ENCODE measurements at regions not wholly inside any gene's neighbourhood (a gene's known extent, or its start where the extent isn't known, plus 50 kb on each side); places are given as distances from the start of the nearest gene placed in this dataset.

DNA sequence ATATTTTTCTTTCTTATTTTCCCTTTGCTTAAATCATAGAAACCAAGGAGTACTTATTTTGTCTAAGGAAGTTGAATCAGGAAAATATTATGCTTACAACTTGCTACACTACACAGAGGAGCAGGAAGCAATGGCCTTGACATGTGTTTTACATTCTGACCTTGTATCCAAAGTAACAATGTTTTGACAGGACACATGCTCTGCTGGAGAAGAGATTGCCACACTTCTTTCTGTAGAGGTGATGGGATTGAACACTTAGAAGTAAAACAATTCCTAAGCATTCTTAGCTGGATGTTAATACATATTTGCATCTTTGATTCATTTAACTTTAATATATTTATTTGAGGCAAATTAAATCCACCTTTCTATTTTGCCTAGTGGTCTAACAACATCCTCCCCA, 929.1 kb downstream of the DSC3 start:
- no peaks in the 10 kb centered on the region for H3K27me3 ChIP-seq
- TF ChIP-seq POLR2A (IDR thresholded peaks at IDR 0.05) (no peak), CTCF (IDR thresholded peaks at IDR 0.05) (no peak)
- no peak overlapping the region for H3K27ac ChIP-seq
- no peaks in the 10 kb centered on the region for H3K4me1 ChIP-seq
- H3K4me3 ChIP-seq (replicated peaks in 1 of 3): no peak overlapping the region
- intact Hi-C loops (cut with DNase I): no loop called here
- no peaks in the 10 kb centered on the region for H3K36me3 ChIP-seq
- no peak for DNase-seq
- H3K9me3 ChIP-seq: no peaks in the 10 kb centered on the region

GRCh38 chr18:30106356-30106755, 936.2 kb downstream of the DSC3 start:
- Histone ChIP-seq H3K27ac (no peak overlapping the region), H3K9me3 (no peaks in the 10 kb centered on the region), H3K36me3 (no peaks in the 10 kb centered on the region), H3K4me3 (replicated peaks in 1 of 3) (no peak overlapping the region), H3K4me1 (no peaks in the 10 kb centered on the region), H3K27me3 (no peaks in the 10 kb centered on the region)
- DNase-seq: no peak
- intact Hi-C loops (cut with DNase I): no loop called here
- 73 to 81% methylated on average over 1 of the region's 1 CpG for WGBS, 2 donors
- no peak for TF ChIP-seq CTCF (IDR thresholded peaks at IDR 0.05)
- TF ChIP-seq POLR2A (IDR thresholded peaks at IDR 0.05): no peak

DNA sequence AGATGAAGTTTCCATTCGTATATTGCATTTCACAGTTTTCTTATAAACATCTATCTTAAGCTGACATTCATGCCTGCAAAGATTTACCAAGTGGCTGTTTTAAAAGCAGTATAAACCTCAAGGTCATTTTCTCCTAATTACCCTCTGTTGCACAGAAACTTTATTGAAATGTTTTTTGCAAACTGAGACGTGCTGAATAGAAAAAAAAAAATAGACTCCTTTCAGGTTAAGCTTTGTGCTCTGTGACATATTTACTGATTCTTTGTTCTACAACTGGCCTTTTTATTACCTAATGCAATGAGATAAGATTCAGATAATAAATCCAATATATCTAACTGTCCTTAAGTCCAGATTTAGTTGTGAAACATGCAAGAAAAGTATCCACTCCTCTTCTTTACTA, 938.7 kb downstream of the DSC3 start:
- DNase-seq: no peak
- H3K27ac ChIP-seq: no peak overlapping the region
- no peaks in the 10 kb centered on the region for H3K36me3 ChIP-seq
- TF ChIP-seq CTCF (IDR thresholded peaks at IDR 0.05) (no peak), POLR2A (IDR thresholded peaks at IDR 0.05) (no peak)
- no peaks in the 10 kb centered on the region for H3K9me3 ChIP-seq
- intact Hi-C loops (cut with DNase I): no loop called here
- WGBS, 2 donors: 77 to 89% methylated on average over 2 of the region's 2 CpGs
- H3K4me1 ChIP-seq: no peaks in the 10 kb centered on the region
- H3K27me3 ChIP-seq: no peaks in the 10 kb centered on the region
- no peak overlapping the region for H3K4me3 ChIP-seq (replicated peaks in 1 of 3)

DNA sequence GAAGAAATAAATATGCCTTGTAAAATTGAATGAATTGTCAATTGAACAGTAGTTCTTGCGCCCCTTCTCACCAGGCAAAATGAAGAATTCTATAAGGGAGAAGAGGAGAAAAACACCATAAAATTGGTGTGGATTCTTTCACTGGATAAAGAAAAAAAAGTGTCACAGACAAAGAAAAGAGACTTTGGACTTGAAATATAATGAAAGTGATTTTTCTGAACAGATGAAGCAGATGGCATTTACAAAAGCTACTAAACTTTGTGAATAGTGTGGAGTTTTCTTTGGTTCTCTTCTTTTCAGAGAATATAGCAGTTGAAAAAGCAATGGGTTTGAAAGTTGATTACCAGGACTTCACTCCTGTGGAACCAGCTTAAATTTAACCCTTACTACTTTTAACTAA, 945.7 kb downstream of the DSC3 start:
- no peaks in the 10 kb centered on the region for H3K27me3 ChIP-seq
- no peak overlapping the region for H3K27ac ChIP-seq
- WGBS, 2 donors: 95 to 96% methylated on average over 1 of the region's 1 CpG
- intact Hi-C loops (cut with DNase I): no loop called here
- no peak overlapping the region for H3K4me3 ChIP-seq (replicated peaks in 1 of 3)
- no peak for DNase-seq
- H3K4me1 ChIP-seq: no peaks in the 10 kb centered on the region
- H3K36me3 ChIP-seq: no peaks in the 10 kb centered on the region
- TF ChIP-seq POLR2A (IDR thresholded peaks at IDR 0.05) (no peak), CTCF (IDR thresholded peaks at IDR 0.05) (no peak)
- H3K9me3 ChIP-seq: no peaks in the 10 kb centered on the region

DNA sequence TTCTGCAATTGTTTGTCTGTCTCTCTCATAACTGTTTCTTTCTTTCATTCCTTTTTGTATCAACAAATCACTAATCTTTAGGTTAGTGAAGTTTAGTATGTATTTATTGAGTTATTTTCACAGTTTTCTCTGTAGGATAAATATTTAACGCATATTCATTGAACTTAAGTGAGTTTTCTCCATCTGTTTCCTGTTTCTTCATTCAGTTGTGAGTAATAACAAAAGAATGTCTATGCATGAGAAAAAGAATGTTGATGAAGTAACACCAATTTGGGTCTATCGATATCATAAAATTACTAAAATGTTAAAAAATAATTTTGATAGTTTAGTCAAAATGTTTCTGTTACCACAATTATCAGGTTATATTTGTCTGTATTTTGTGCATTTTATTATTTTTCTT, 948.0 kb downstream of the DSC3 start:
- no peaks in the 10 kb centered on the region for H3K27me3 ChIP-seq
- intact Hi-C loops (cut with DNase I): no loop called here
- DNase-seq: no peak
- H3K36me3 ChIP-seq: no peaks in the 10 kb centered on the region
- TF ChIP-seq CTCF (IDR thresholded peaks at IDR 0.05): no peak
- TF ChIP-seq POLR2A (IDR thresholded peaks at IDR 0.05): no peak
- H3K9me3 ChIP-seq: no peaks in the 10 kb centered on the region
- 64 to 73% methylated on average over 2 of the region's 2 CpGs for WGBS, 2 donors
- H3K27ac ChIP-seq: no peak overlapping the region
- H3K4me3 ChIP-seq (replicated peaks in 1 of 3): no peak overlapping the region
- H3K4me1 ChIP-seq: no peaks in the 10 kb centered on the region
